HuH-7 (cell line): ENCODE measurements at regions not wholly inside any gene's neighbourhood (a gene's known extent, or its start where the extent isn't known, plus 50 kb on each side); places are given as distances from the start of the nearest gene placed in this dataset.

ENCODE experiments used
- DNase-seq: peaks from one replicate; pipeline ENCODE4 v3.0.0; 2011; ENCODE audit warnings: low spot score

DNA sequence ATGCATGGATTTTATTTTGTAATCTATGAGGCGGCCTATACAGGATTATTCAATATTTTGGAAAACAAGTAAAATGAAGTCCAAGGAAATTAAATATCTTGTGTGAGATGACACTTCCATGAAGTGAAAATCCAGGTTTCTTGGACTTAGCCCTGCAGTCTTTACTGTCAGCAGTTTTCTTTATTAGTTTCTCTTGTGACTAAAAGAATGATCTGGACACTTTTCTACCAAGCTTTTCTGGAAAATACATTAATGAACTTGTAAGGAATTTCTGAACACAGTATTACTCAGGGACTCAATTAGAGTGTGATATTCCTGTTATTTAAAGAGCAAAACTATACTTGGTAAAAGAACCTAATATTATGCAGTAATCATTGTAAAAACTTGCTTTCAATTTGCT is 610.4 kb upstream of the SLC8A1 start:
- DNase-seq: no peak

DNA sequence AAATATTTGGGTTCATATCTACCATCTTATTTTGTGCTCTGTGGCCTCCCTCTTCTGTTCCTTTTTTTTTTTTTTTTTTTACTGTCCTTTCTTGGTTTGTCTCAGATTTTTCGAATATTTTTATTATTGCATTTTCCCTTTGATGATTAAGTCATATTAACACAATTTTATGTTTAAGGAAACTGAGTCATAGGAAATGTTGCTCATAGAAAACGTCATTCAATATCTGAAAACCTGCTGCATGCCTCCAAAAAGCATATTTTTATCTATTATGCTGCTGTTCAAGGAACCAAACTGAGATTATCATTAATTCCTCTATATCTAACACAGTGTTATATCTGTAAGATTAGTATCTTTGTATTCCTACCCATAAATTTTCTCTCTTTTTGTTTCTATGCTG is 614.3 kb upstream of the SLC8A1 start:
- no peak for DNase-seq

DNA sequence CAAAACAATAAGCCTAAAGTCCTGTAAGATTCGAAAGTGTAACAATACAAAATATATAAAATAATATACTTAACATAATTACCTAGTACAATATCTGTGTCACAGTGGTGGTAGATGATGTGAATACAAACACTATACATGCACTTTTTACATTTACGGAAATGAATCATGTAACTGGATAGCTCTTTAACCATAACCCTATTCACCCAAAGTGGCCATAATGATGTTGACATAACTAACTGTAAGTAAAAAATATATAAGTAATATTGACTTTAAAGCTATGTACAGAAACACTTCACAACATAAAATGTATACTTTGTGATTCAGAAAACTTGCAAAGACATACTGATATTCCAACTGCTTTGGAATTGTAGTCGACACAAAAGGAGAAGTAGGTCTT is 616.9 kb upstream of the SLC8A1 start:
- DNase-seq: no peak

DNA sequence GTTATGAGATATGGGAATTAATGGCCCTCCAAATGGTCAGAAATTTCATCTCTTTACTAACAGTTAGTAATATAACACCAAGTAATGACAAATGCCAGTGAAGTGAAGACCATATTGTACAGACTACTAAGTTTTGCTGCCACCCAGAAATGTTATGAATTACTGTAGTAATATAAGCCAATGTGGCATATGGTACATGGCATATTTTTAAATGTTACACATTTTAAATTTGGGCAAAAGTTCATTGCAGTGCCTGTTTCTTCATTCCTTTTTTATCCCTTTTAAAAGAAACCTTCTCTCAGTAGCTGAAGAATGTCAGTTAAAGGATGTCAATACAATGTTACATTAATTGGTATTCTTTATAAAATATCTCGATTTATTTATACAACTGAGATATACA is 626.5 kb upstream of the SLC8A1 start:
- no peak for DNase-seq

DNA sequence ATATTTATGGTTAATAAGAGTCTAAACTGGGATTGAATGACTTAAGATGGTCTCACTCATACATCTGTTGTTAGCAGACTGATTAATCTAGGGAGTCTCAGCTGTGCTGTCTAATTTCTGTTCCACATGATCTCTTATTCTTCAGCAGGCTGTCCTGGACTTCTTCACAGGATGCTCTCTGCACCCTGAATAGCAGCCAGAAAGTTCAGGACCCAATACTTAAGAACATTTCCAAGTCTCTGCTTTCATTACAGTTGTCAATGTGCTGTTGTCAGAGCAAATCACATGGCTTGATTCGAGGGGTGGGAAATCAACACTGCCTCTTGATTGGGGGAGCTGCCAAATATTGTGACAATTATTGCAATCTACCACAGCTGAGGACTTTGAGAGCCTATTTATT is 627.1 kb upstream of the SLC8A1 start:
- DNase-seq: no peak

DNA sequence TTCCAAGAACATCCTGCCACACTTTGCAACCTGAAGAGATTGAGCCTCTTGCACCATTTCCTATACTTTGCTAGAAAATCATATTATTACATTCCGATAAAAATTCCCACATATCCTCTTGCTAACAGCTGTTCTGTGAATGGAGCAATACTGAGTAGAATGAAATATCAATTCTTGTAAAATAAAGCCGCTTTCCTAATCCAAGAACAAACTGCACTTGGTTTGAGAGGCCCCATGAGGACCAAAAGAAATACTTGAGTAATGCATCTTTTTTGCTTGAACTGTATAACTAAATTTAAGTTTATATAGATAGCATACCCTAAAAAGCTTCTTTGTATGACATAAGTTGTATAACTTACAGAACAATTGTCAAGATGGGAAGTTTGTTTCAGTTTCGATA is 632.4 kb upstream of the SLC8A1 start:
- DNase-seq: no peak

DNA sequence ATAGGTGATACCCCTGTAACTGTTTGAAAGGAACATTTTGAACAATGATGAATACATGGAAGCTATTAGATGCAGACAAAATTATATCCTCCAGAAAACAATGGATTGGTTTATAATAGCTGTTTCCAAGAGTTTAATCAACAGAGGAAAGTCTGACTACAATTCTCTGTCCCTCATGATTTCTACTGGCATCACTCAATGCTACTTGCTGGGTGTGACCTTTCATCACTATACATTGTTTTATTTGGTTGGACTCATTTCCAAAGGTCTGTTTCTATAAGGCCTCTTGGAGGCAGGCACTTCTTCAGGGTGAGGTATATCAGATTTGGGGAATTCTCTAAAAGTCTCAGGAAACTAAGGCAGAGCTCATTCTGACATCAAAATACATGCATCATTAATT is 636.1 kb upstream of the SLC8A1 start:
- no peak for DNase-seq

DNA sequence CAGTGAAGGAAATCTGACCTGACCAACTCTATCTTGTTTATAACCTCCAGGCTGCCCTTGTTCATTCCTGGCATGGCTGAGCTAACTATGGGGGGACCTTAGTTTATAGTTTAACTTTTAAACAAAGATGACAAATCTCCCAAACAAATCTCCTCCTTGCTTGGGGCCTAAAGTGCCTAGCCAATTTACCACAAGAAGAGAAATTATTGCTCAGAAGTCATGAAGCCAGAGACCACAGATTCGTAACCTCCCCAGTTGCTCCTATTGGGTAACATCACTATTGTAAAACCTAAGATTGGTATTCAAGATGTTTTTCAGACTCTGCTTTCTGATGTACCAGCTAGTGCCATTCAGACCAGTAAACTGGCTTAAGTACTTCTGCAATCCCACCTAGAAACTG is 649.4 kb upstream of the SLC8A1 start:
- DNase-seq: no peak

DNA sequence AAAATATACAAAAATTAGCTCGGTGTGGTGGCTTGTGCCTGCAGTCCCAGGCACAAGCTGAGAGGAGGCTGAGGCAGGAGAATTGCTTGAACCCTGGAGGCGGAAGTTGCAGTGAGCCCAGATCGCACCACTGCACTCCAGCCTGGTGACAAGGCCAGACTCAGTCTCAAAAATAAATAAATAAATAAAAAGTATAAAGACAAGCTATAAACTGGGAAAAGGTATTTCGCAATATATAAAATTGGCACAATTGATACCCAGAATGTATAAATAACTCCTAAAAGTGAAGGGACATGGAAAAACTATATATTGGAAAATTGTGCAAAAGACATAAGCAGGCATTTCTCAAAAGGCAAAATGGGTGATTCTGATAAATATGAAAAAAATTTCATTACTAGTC is 657.9 kb upstream of the SLC8A1 start:
- DNase-seq: no peak

DNA sequence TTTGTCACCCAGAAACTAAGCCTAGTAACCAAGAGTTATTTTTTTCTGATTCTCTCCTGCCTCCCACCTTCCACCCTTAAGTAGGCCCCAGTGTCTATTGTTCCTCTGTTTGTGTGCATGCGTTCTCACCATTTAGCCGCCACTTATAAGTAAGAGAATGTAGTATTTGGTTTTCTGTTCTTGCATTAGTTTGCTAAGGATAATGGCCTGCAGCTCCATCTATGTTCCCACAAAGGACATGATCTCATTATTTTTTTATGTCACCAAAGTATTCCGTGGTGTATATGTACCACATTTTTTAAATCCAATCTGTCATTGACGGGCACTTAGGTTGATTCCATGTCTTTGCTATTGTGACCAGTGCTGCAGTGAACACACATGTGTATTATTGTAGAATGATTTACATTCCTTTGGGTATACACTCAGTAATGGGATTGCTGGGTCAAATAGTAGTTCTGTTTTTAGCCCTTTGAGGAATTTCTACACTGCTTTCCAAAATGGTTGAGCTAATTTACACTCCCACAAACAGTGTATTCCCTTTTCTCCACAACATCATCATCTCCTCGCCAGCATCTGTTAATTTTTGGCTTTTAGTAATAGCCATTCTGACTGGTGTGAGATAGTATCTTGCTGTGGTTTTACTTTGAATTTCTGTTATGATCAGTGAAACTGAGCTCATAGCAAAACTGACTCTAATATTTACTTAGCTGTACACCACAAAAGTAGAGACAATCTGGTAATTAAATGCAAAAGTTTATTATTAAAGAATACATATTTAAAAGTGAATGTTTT is 660.1 kb upstream of the SLC8A1 start:
- no peak for DNase-seq

DNA sequence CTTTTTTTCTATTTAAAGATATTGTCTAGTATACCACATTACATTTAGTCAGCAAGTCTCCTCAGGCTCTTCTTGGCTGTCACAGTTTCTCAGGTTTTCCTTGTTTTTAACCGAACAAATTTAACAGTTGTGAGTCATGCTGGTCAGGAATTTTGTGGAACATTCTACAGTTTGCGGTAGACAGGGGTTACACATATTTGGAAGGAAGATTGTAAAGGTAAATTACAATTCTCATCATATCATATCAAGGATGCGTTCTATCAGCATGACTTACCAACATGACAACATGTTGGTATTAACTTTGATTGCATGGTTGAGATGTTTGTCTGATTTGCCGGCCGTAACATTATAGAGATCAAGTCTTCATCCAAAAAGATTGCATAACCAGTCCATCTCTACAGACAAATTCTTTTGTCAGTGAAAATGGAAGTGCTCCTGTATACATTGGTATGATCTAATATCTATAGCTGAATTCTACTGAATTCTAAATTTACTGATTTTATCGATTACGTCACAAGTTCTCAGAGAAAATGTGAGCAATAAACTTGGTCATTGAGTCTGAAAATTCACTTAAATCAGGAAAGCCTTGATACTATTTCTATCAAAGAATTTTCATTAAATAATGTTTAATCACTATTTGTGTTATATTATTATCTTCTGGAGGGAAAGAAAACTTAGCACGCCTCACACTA is 664.4 kb upstream of the SLC8A1 start:
- DNase-seq: no peak

DNA sequence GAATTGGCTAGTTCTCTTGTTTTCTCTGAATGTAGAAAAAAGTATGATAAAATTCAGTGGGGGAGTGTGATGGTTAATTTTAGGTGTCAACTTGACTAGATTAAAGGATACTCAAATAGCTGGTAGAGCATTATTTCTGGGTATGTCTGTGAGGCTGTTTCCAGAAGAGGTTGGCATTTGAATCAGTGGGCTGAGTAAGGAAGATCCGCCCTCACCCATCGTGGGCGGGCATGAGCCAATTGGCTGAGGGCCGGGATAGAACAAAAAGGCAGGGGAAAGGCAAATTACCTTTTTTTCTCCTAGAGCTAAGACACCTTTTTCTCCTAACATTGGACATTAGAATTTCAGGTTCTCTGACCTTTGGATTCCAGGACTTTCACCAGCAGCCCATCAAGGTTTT is 667.6 kb upstream of the SLC8A1 start:
- no peak for DNase-seq

DNA sequence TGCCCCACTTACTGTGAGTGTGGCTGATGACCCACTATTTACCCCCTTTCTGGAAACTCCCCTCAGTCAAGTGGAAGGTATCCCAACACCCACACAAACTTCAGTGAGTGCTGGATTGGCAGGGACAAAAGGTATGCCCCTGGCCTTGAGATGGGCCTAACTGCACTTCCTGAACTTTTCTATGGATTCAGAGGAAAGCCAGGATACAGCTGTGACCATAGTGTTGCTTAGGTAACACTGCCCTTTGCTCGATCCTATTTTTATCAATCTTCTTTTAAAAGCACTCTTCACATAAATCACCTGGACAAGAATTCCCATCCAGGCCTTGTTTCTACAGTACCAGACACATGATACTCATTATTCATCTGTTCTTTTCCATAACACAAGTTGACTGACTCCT is 671.5 kb upstream of the SLC8A1 start:
- DNase-seq: no peak

DNA sequence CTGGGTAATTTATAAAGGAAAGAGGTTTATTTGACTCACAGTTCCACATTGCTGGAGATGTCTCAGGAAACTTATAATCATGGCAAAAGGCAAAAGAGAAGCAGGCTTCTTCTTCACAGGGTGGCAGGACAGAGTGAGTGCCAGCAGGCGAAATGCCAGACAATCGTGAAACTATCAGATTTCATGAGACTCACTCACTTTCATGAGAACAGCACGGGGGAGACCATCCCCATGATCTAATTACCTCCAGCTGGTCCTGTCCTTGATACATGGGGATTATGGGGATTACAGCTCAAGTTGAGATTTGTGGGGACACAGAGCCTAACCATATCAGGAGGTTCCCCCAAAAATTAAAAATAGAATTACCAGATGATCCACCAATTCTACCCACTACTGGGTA is 675.5 kb upstream of the SLC8A1 start:
- no peak for DNase-seq

DNA sequence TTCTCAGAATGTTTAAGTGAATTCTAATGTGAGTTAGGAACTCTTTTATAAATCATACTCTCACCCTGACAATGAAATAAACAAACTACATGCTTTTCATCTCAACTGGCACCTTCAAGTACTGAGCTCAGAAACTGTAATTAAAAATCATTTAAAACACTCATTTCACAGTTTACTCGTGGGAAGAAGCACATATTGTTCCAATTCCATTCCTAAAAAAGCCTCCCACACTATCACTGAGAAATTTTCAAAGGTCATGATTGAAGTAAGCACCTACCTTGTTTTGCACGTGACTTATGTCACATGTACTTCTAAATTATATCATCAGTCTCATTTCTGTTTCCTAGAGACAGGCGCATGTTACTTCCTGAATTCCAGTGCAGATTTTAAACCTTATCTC is 678.1 kb upstream of the SLC8A1 start:
- DNase-seq: no peak

DNA sequence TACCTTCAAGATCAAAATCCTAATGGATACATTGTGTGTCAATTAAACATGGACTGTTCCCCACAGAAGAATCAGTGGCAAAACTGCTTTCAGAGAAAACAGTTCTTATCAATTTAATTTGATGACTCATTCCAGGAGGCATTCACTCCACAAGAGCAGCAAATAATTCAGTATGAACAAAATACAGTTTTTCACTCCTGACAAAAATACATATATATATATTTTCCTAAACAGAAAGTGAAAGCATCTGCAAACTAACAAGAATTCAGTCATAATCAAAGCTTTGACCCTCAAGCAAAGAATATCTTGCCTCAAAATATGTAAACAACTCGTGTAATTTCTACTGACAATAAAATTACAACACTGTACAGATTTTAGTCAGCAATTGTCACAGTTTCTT is 685.1 kb upstream of the SLC8A1 start:
- DNase-seq: no peak

DNA sequence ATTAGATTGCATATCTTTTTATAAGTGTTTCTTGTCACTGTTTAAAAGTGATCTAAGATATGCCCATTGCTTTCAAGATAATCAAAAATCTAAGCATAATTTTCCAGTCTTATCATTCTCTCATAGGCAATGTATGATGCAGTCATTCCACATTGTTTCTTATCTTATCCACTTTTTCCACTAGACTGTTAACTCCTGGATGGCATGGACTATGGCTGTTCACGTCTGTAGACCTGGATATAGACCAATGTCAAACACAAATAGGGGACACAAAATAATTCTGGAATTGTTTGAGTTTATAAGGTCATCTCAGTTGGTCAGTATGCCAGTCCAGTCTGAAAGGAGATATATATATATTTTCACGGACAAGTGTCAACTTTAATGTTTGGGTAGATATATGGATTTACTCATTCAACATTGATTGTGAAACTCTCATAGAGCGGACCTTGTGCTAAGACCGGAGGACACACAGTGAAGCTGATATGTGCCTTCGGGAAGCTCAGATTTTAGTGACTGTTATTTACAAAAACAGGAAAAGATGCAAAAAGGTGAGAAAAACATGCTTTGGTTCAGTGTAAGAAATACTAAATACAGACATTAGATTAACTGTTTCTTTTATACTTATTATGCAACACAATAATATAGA is 689.4 kb upstream of the SLC8A1 start:
- peak; percentile 0 for DNase-seq

DNA sequence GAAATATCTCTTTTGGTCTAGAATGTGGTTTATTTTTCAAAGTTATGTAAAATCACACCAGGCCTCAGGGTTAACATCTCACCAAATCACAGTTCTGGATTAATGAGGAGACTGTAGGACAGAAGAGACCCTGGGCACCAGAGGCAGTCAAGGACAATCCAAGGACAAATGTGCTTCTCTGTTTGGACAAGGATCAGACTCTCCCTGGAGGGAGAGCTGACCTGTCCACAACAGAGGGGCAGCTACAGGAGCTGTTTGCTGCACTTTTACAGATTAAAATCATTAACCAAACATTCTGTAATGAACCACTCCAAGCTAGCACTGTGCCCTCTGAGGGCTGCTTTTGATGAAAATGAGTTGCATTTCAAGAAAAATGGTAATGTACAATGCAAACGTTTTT is 690.6 kb upstream of the SLC8A1 start:
- no peak for DNase-seq

DNA sequence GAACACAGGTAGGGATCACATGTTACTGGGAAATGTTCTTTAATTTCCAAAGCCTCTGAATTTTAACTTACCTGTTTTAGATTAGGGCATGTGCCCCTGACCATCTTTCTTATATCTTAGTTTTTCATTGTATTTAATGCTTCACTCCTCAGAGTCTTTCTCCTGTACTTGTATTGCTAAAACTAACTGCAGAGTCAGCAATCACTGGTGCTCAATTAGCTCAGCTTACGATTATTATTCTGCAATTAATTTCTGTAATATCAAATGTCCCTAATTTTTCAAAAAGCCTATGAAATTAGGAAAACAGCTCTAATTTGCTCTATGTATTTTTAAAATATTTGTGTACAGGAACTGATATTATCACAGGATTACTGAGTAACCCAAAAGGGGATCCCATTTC is 693.2 kb upstream of the SLC8A1 start:
- DNase-seq: no peak

DNA sequence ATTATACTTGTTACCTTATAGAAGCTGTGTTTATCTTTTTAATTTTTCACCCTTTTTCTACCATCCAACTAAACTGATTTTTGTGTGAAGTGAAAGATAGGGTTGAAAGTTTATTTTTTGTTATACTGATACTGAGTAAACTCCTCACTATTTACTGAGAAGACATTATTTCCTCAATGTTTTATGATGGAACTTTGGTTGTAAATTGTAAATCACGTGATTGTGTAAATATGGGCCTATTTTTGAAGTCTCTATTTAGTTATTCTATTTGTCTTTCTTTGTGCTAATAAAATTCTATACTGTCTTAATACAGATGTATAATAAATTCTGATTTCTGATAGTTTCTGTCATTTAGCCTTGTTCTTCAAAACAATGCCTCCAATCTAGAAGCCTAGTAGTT is 697.2 kb upstream of the SLC8A1 start:
- no peak for DNase-seq

DNA sequence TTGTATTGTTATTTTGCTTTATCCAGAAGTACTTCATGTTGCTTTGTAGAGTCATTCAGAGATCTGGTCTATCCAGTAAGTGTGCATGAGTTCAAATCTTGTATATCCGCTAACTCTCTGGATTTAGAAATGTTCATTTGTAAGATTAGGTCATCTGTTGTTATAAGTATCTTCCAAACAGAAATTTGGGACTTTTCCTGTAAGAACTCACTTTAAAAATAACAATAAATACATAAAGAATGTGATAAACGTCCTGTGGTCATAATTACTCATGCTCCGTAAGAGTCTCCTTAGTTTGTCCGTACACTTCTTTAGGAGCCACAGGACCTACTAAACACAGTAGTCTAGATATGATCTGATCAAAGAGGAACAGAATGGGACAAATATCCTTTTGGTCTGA is 699.9 kb upstream of the SLC8A1 start:
- DNase-seq: no peak

DNA sequence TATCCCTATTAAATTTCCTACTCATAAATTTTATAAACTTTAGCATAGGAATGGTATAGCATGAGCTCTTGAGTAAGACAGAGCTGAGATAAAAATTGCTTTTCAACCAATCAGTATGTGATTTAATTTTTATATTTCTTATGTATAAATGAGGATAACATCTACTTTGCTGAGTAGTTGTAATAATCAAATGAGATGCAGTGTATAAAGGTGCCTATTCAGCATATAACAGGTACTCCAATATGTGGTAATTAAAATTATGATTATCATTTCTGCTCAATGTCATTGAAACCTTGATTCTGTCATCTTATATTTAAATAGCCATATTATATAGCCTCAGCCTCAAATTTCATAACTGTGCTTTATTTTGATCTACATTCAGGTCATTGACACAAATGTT is 700.4 kb upstream of the SLC8A1 start:
- DNase-seq: no peak

DNA sequence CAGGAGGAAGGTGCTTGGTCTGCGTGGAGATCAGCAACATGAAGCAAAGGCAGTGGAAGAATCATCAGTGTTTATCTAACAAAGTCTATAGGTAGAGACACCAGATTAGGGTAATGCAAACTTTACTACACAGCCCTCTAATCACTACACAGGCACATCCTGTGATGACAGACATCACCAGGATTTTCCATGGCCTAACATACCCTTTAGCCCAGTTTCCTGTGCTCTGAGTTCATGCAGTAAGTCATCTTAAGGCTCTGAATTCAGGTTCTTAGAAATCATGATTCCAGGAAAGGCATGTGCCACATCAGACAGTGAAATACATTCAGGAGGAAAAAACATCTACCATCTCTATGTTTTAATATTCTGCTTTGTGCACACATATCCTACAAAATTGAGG is 708.5 kb upstream of the SLC8A1 start:
- DNase-seq: no peak

DNA sequence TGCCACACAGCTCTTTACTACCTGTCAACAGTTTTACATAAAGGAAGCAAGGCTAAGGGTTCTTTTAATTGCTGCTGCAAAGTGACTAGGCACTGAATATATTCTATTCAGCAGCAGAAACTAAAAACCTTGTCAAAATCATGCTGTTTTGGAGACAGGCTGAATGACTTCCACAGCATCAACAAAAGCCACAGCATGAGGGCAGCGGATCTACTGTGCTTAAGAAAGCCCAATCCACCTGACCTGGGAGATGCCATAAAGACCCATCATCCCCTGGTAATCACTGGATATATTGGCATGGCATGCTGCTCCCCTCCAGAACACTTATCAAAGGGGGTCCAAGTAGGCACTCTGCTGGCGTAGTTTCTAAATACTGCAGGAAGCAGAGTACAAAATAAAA is 715.1 kb upstream of the SLC8A1 start:
- DNase-seq: no peak
